HL-60 (cell line): ENCODE measurements at regions not wholly inside any gene's neighbourhood (a gene's known extent, or its start where the extent isn't known, plus 50 kb on each side); places are given as distances from the start of the nearest gene placed in this dataset.

Source experiments
- DNase-seq, 2 experiments: peaks; one replicate each; pipeline ENCODE4 v3.0.0-alpha.2; 2010 to 2020; ENCODE audit warnings: low read depth in 1 of 2, low spot score in 1 of 2
- H3K27ac ChIP-seq: fragments of 250-450 bp; sonication (Bioruptor Pico); replicated peaks from 2 replicates; pipeline ENCODE4 v1.5.1; 2020; ENCODE audit warnings: mild to moderate bottlenecking, moderate library complexity
- H3K27me3 ChIP-seq: fragments of 250-450 bp; sonication (Bioruptor Pico); 2 replicates; pipeline ENCODE4 v1.5.1; 2021; ENCODE audit warnings: mild to moderate bottlenecking, moderate library complexity; ENCODE audit not compliant: insufficient read depth, poor library complexity, severe bottlenecking
- H3K4me3 ChIP-seq: replicated peaks from 2 replicates; pipeline ENCODE4 v1.5.1; 2011; ENCODE audit warnings: mild to moderate bottlenecking, control low read depth, low read length; ENCODE audit not compliant: insufficient read depth
- GABPA ChIP-seq: IDR thresholded peaks from 2 replicates; pipeline ENCODE4 v1.6.1; 2012; ENCODE audit warnings: low read depth
- POLR2AphosphoS5 ChIP-seq: IDR thresholded peaks from 2 replicates; pipeline ENCODE4 v1.6.1; 2012; ENCODE audit warnings: low read depth
- SPI1 ChIP-seq: IDR thresholded peaks from 2 replicates; pipeline ENCODE4 v1.6.1; 2012; ENCODE audit warnings: low read depth, mild to moderate bottlenecking, borderline replicate concordance
- TF ChIP-seq, protein P1 (sequence below): IDR thresholded peaks from one replicate; pipeline ENCODE4 v1.5.1; 2011; ENCODE audit warnings: low read length, control low read depth, inconsistent platforms; ENCODE audit not compliant: insufficient read depth
- TF ChIP-seq, protein P2 (sequence below): IDR thresholded peaks from 2 replicates; pipeline ENCODE4 v1.6.1; 2012; ENCODE audit warnings: low read depth; ENCODE audit not compliant: insufficient replicate concordance

DNA sequence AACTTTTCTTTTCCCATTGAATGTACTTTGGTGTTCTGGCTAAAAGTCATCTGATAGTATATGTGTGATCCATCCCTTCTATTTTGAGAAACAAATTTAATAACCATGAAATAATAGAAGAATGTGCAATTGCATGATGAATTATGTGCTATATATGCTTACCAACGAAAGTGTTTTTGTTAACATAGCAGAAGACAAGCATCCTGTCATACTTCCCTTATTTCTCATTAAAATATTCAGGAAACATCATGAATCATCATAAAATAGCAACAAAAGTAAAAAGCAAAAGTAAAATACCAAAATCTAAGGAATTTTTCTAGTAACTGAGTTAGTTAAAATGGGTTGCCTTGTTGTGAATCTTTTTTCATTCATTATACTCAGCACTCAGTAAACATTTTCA, 409.0 kb upstream of the PDE3A start:
- no peak for DNase-seq
- TF ChIP-seq SPI1 (no peak), GABPA (no peak)
- H3K4me3 ChIP-seq = no peak overlapping the region
- no peak overlapping the region for H3K27ac ChIP-seq
- H3K27me3 ChIP-seq = no peaks in the 10 kb centered on the region

DNA sequence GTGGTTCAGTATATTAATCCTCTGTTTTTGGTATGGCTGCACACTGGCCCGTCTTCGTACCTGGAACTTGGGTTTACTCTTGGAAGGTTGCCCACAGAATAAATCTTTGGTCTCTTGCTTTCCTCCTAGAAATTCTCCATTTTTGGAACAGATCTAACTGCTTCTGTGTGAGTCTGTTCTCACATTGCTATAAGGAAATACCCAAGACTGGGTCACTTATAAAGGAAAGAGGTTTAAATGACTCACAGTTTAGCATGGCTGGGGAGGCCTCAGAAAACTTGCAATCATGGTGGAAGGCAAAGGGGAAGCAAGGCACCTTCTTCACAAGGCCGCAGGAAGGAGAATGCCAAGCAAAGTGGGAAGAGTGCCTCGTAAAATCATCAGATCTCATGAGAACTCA, 407.8 kb upstream of the PDE3A start:
- Histone ChIP-seq H3K27me3 (no peaks in the 10 kb centered on the region), H3K4me3 (no peak overlapping the region), H3K27ac (no peak overlapping the region)
- no peak for DNase-seq
- TF ChIP-seq, protein P1, sequence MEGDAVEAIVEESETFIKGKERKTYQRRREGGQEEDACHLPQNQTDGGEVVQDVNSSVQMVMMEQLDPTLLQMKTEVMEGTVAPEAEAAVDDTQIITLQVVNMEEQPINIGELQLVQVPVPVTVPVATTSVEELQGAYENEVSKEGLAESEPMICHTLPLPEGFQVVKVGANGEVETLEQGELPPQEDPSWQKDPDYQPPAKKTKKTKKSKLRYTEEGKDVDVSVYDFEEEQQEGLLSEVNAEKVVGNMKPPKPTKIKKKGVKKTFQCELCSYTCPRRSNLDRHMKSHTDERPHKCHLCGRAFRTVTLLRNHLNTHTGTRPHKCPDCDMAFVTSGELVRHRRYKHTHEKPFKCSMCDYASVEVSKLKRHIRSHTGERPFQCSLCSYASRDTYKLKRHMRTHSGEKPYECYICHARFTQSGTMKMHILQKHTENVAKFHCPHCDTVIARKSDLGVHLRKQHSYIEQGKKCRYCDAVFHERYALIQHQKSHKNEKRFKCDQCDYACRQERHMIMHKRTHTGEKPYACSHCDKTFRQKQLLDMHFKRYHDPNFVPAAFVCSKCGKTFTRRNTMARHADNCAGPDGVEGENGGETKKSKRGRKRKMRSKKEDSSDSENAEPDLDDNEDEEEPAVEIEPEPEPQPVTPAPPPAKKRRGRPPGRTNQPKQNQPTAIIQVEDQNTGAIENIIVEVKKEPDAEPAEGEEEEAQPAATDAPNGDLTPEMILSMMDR = no peak
- TF ChIP-seq GABPA (no peak), SPI1 (no peak), POLR2AphosphoS5 (no peak)
- TF ChIP-seq, protein P2, sequence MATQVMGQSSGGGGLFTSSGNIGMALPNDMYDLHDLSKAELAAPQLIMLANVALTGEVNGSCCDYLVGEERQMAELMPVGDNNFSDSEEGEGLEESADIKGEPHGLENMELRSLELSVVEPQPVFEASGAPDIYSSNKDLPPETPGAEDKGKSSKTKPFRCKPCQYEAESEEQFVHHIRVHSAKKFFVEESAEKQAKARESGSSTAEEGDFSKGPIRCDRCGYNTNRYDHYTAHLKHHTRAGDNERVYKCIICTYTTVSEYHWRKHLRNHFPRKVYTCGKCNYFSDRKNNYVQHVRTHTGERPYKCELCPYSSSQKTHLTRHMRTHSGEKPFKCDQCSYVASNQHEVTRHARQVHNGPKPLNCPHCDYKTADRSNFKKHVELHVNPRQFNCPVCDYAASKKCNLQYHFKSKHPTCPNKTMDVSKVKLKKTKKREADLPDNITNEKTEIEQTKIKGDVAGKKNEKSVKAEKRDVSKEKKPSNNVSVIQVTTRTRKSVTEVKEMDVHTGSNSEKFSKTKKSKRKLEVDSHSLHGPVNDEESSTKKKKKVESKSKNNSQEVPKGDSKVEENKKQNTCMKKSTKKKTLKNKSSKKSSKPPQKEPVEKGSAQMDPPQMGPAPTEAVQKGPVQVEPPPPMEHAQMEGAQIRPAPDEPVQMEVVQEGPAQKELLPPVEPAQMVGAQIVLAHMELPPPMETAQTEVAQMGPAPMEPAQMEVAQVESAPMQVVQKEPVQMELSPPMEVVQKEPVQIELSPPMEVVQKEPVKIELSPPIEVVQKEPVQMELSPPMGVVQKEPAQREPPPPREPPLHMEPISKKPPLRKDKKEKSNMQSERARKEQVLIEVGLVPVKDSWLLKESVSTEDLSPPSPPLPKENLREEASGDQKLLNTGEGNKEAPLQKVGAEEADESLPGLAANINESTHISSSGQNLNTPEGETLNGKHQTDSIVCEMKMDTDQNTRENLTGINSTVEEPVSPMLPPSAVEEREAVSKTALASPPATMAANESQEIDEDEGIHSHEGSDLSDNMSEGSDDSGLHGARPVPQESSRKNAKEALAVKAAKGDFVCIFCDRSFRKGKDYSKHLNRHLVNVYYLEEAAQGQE = no peak

DNA sequence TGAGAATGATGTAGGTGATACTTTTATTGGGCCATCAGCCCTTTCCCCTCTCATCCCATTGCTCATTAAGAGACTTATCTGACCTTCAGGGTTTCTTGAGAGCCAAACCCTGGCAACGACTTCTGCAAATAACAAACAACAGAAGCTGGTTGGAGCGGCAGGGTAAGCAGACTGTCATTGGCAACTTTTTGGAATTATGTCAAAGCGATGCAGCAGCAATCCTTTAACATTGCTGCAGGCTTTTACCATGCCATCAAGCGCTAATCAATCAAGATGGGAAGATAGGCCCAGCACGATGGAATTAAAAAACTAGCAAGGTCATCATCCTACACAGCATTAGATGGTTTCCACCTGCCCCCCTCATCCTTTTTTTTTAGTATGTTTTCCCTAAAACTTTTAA, 406.1 kb upstream of the PDE3A start:
- TF ChIP-seq GABPA = no peak
- TF ChIP-seq, protein P2 = no peak
- TF ChIP-seq, protein P1 = no peak
- TF ChIP-seq POLR2AphosphoS5 = no peak
- TF ChIP-seq SPI1 = no peak
- Histone ChIP-seq H3K4me3 (no peak overlapping the region), H3K27me3 (no peaks in the 10 kb centered on the region), H3K27ac (no peak overlapping the region)
- DNase-seq = no peak

DNA sequence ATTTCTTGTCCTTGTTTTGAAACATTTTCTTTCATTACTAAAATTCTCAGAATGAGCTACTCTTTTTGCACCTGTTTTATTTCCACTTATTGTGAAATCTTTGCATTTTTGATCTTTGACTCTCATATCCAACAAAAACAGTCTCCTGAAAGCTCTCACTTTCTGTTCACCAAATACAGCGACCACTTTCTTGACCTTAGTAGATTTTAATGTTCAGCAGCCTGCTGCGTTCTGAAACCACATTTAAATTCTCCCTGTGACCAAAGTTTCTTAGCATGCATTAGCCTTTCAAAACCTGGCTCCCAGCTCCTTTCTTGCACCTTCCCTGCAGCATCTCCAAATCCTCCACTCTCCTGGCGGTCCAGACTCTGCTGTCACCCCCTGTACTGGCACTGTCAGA, 404.4 kb upstream of the PDE3A start:
- Histone ChIP-seq H3K4me3 (no peak overlapping the region), H3K27ac (no peak overlapping the region), H3K27me3 (no peaks in the 10 kb centered on the region)
- TF ChIP-seq, protein P2 = no peak
- TF ChIP-seq POLR2AphosphoS5 (no peak), SPI1 (no peak), GABPA (no peak)
- TF ChIP-seq, protein P1 = no peak
- DNase-seq = no peak
